HepG2 (cell line): ENCODE measurements at regions not wholly inside any gene's neighbourhood (a gene's known extent, or its start where the extent isn't known, plus 50 kb on each side); places are given as distances from the start of the nearest gene placed in this dataset.

Experiments used
- ATAC-seq: fragments of 200-7000 bp; cut with Tn5 transposase; 3 replicates; pipeline ENCODE4 v1.9.1; 2020; ENCODE audit warnings: mild to moderate bottlenecking, moderate library complexity
- BruUV-seq: library from RNA; stranded (reverse); fragments of 400-500 nt; replicated peaks from 2 replicates; lab custom pipeline; 2021; lab: Mats Ljungman, UMichigan
- CTCF ChIA-PET: fragments of 300-600 bp; formaldehyde crosslinking; extraction: SDS; loops from one replicate; lab custom pipeline; 2021; ENCODE audit warnings: low total read pairs, inconsistent platforms, low intra/inter-chr PET ratio; lab: Yijun Ruan, JAX
- POLR2A ChIA-PET: fragments of 350-600 bp; sonication (Branson Sonifier 250); formaldehyde crosslinking; loops from one replicate; lab custom pipeline; 2020; ENCODE audit warnings: antibody characterized with exemption, inconsistent platforms; lab: Yijun Ruan, JAX
- DNase-seq: peaks from one replicate; pipeline ENCODE4 v3.0.0-alpha.2; 2015; ENCODE audit warnings: low spot score
- FAIRE-seq: peaks from 3 replicates; lab custom pipeline; 2011; peaks lifted over from hg19 to GRCh38; lab: Jason Lieb, UNC
- H2AFZ ChIP-seq: one replicate; pipeline ENCODE4 v1.6.1; 2011; ENCODE audit warnings: low read length, inconsistent platforms
- H3K27ac ChIP-seq: fragments of 300-600 bp; 3 replicates; pipeline ENCODE4 v1.8.0; 2011; ENCODE audit warnings: mixed run types, mild to moderate bottlenecking, mixed read lengths, low read length, inconsistent platforms; ENCODE audit not compliant: insufficient read depth; ENCODE audit errors: extremely low read length
- H3K27me3 ChIP-seq, 2 experiments: fragments of 200-600 bp in 1 of 2; 2 replicates in 1 of 2; 3 replicates in 1 of 2; pipeline versions ENCODE4 v1.6.0 to v1.8.0; 2011; ENCODE audit warnings: low read length in 2 of 2, mild to moderate bottlenecking in 2 of 2, moderate library complexity in 2 of 2, inconsistent platforms in 1 of 2; ENCODE audit not compliant: insufficient read depth in 2 of 2, control insufficient read depth in 1 of 2
- H3K36me3 ChIP-seq, 2 experiments: fragments of 200-600 bp in 1 of 2; replicated peaks in 1 of 2; 2 replicates in 1 of 2; 3 replicates in 1 of 2; pipeline versions ENCODE4 v1.5.1 to v1.8.0; 2011; ENCODE audit warnings: low read length in 2 of 2, inconsistent platforms in 1 of 2; ENCODE audit not compliant: insufficient read depth in 2 of 2, control insufficient read depth in 1 of 2
- H3K4me1 ChIP-seq: 2 replicates; pipeline ENCODE4 v1.5.1; 2012; ENCODE audit warnings: low read length, inconsistent platforms; ENCODE audit not compliant: insufficient read depth
- H3K4me2 ChIP-seq: 2 replicates; pipeline ENCODE4 v1.6.0; 2011; ENCODE audit warnings: low read depth, low read length, inconsistent platforms
- H3K4me3 ChIP-seq, 3 experiments: fragments of 200-600 bp in 1 of 3; sonication (generic), shearing (Covaris generic) in 1 of 3; replicated peaks in 1 of 3; 2 replicates each; pipeline ENCODE4 v1.5.1; 2011 to 2016; ENCODE audit warnings: low read length in 3 of 3, inconsistent platforms in 2 of 3, low read depth in 2 of 3, mild to moderate bottlenecking in 2 of 3, control low read depth in 1 of 3, mixed read lengths in 1 of 3; ENCODE audit not compliant: insufficient read depth in 1 of 3
- H3K79me2 ChIP-seq: one replicate; pipeline ENCODE4 v1.6.1; 2011; ENCODE audit warnings: low read length, inconsistent platforms; ENCODE audit not compliant: insufficient read depth
- H3K9ac ChIP-seq: 2 replicates; pipeline ENCODE4 v1.6.0; 2011; ENCODE audit warnings: mild to moderate bottlenecking, low read depth, low read length, inconsistent platforms; ENCODE audit not compliant: insufficient read depth
- H3K9me3 ChIP-seq: 2 replicates; pipeline ENCODE4 v1.5.1; 2012; ENCODE audit warnings: mild to moderate bottlenecking, low read length
- H4K20me1 ChIP-seq: 2 replicates; pipeline ENCODE4 v1.6.0; 2011; ENCODE audit warnings: inconsistent platforms, mild to moderate bottlenecking, low read length, moderate library complexity; ENCODE audit not compliant: insufficient read depth
- BCL3 ChIP-seq: sonication (generic); formaldehyde crosslinking; IDR thresholded peaks from 2 replicates; pipeline ENCODE4 v1.5.1; 2020; ENCODE audit warnings: mild to moderate bottlenecking, missing genetic modification reagents, moderate library complexity
- DDIT3 ChIP-seq: sonication (generic); formaldehyde crosslinking; IDR thresholded peaks from 2 replicates; pipeline ENCODE4 v1.4.0; 2020; ENCODE audit warnings: mild to moderate bottlenecking, missing genetic modification reagents
- IKZF5 ChIP-seq: IDR thresholded peaks from 2 replicates; pipeline ENCODE4 v1.6.1; 2018; ENCODE audit warnings: missing genetic modification reagents, mild to moderate bottlenecking, missing compliant biosample characterization
- KDM4B ChIP-seq: sonication (generic); formaldehyde crosslinking; IDR thresholded peaks from 2 replicates; pipeline ENCODE4 v1.4.0; 2020; ENCODE audit warnings: missing genetic modification reagents
- LBX2 ChIP-seq: sonication (generic); formaldehyde crosslinking; IDR thresholded peaks from 2 replicates; pipeline ENCODE4 v1.5.0; 2020; ENCODE audit warnings: missing genetic modification reagents, mild to moderate bottlenecking, borderline replicate concordance
- SKI ChIP-seq: fragments of 450-650 bp; IDR thresholded peaks from one replicate; pipeline ENCODE4 v1.6.1; 2018; ENCODE audit warnings: mild to moderate bottlenecking; ENCODE audit not compliant: partially characterized antibody
- TEAD3 ChIP-seq: optimal IDR thresholded peaks from 2 replicates; pipeline ENCODE3; 2016; ENCODE audit warnings: borderline replicate concordance
- TOE1 ChIP-seq: sonication (generic); formaldehyde crosslinking; IDR thresholded peaks from 2 replicates; pipeline ENCODE4 v1.4.0; 2020; ENCODE audit warnings: mild to moderate bottlenecking, missing genetic modification reagents
- ZNF441 ChIP-seq: sonication (generic); formaldehyde crosslinking; IDR thresholded peaks from 2 replicates; pipeline ENCODE4 v1.7.0; 2021; ENCODE audit warnings: missing genetic modification reagents, borderline replicate concordance
- ZNF720 ChIP-seq: sonication (generic); formaldehyde crosslinking; IDR thresholded peaks from 2 replicates; pipeline ENCODE4 v1.4.0; 2020; ENCODE audit warnings: missing genetic modification reagents
- WGBS: methylation state at CpG from one replicate; pipeline ENCODE4 v1.1.6; 2017; ENCODE audit warnings: low lambda C conversion rate; 5-methylcytosine and 5-hydroxymethylcytosine counted together
- in situ Hi-C: cut with HindIII; loops from 2 replicates; pipeline ENCODE4 v1.10.0; 2017; ENCODE audit warnings: low pct_unique_long_range_greater_than_20kb; ENCODE audit not compliant: extremely low pct_ligation_motif_present
- intact Hi-C: fragments of 100-400 bp; cut with micrococcal nuclease; formaldehyde crosslinking; loops from one replicate; pipeline ENCODE4 v1.10.0; 2022; ENCODE audit not compliant: unreplicated experiment

GRCh38 chr6:21999741-22000140 is 297.1 kb downstream of the PRL start:
- no peak overlapping the region for H3K9ac ChIP-seq
- intact Hi-C loops = no loop called here
- CTCF ChIA-PET = no interaction called here
- no peaks in the 10 kb centered on the region for H3K79me2 ChIP-seq
- H3K4me1 ChIP-seq = no peaks in the 10 kb centered on the region
- no peaks in the 10 kb centered on the region for H3K36me3 ChIP-seq
- no peak overlapping the region for H3K27ac ChIP-seq
- H3K4me3 ChIP-seq = no peak overlapping the region
- in situ Hi-C loops = no loop called here
- POLR2A ChIA-PET = no interaction called here
- no peak overlapping the region for H3K4me2 ChIP-seq
- no peak overlapping the region for H2AFZ ChIP-seq
- WGBS = 5% methylated on average over 1 of the region's 1 CpG
- DNase-seq = no peak
- no peak for ATAC-seq
- TF ChIP-seq KDM4B (CRISPR knock-in tag) (no peak), DDIT3 (CRISPR knock-in tag) (no peak), SKI (no peak), ZNF720 (CRISPR knock-in tag) (no peak), ZNF441 (CRISPR knock-in tag) (no peak), TOE1 (CRISPR knock-in tag) (no peak), LBX2 (CRISPR knock-in tag) (no peak), TEAD3 (CRISPR knock-in tag) (no peak), IKZF5 (CRISPR knock-in tag) (no peak), BCL3 (CRISPR knock-in tag) (no peak)
- H4K20me1 ChIP-seq = no peaks in the 10 kb centered on the region
- H3K9me3 ChIP-seq = no peaks in the 10 kb centered on the region
- no peak for FAIRE-seq
- BruUV-seq = no TSS peak
- H3K27me3 ChIP-seq = no peaks in the 10 kb centered on the region
